ENCODE measurements at regions not wholly inside any gene's neighbourhood (a gene's known extent, or its start where the extent isn't known, plus 50 kb on each side); places are given as distances from the start of the nearest gene placed in this dataset.
"Not testable (repeated sequence)": the region's sequence is repeated elsewhere in the genome, so short reads cannot be mapped to it uniquely, and the experiment has no call there.

GRCh38 chr13:24941023-24941713, 154.8 kb upstream of the PABPC3 start:
- not testable (repeated sequence) for TF ChIP-seq POLR2A, CTCF (IDR thresholded peaks at IDR 0.05)

Measured in ovary (tissue), 3 donors.